GM21526 (cell line): ENCODE measurements at regions not wholly inside any gene's neighbourhood (a gene's known extent, or its start where the extent isn't known, plus 50 kb on each side); places are given as distances from the start of the nearest gene placed in this dataset.

Experiments
- ATAC-seq: cut with Tn5 transposase; IDR thresholded peaks from one replicate; pipeline ENCODE4 v1.9.1; 2021; ENCODE audit warnings: moderate library complexity; ENCODE audit not compliant: unreplicated experiment, low FRiP score

DNA sequence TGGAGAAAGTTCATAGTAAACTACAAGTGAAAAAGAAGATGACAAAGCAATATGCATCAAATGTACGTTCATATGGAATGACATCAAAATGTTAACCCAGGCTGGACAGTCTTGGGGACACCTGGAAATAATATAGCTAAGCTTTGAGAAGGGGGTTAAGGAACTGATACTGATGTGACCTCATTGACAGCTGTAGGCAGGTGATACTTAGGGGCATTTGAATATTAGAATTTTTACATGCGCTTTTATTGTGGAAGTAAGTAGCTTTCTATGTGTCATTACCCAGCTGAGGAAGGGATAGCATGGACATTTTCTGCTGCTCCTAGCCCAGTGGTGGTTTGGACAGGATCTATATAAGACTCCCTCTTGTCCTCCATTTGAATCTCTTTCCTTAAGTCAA is 299.7 kb downstream of the CWC27 start:
- ATAC-seq = peak; percentile 52

DNA sequence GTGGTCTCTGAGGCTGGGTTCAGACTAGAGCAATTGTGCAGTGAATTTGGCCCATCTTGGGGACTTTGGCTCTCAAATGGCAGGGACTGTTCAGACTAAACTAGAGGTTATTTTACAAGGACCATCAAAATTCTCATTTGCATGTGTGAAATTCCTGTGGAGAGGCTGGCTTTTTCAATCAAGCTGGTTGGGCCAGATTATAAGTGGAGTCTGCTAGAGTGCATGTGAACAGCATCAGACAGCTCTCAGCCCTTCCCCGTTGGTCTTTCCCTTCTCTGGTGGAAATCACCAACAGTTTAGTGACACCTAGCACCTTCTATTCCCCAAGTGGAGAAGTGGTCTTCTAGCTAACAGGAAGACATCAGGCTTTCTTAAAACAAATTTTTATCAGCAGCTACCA is 301.3 kb downstream of the CWC27 start:
- ATAC-seq = no peak

DNA sequence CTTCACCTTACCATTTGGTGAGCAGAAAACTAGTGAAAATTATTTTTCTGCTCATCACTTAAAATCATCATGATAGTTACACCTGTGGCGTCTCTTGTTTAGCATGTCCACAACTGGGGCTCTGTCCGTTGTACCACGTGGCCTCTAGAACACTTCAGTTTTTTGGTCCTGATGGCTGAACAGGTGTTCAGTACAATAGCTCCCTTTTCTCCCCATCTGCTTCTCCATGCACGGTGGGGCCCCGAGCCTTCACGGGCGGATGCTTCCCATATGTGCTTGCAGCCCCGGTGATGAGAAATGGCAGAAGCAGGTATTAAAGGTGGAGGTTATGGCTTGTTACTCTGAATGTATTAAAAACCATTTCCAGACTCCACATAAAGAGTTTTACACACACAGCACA is 304.1 kb downstream of the CWC27 start:
- no peak for ATAC-seq

DNA sequence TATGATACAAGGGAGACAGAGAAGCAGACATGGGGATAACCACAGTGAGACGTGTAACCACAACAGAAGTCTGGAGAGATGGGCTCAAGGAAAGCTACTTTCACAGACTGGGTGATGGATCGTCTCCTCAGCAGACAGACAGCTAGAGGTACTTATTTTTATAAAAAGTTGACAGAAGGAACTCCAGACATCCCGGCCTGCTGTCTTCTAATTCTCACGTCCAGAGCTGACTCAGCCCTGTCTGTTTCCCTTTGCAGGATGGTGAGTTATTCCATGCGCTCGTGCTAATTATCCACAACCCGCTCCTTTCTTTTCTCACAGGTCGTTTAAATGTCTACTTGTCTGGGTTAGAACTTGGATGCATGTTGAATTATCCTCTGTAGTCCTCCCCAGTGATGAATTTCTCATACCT is 304.5 kb downstream of the CWC27 start:
- ATAC-seq = no peak

DNA sequence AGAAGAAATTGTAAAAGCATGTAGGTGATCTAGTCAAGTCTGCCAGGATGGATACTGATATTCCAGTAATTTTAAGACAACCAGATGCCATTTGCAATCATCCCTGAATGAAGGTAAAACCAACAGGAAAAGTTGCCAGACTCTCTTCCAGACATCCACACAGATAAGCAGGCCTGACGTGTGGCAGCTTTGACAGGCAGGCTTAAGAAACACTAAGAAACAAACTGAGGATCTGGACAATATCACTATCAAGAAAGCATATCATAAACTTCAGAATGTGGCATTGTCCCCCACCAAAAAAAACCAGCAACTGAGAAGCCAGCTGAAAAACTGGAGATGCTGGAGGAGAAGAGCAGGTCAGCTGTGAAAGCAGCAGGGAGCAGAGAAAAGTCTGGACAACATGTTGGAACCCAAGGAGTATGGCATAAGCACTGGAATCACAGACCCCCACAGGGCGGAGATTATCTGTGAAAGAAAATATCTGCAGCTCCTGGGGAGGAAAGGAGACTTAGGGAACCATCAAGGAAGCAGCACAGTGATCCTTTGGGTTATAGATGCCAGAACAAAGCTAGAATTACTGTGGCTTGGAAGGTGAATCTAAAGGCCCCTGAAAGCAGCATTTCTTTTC is 307.0 kb downstream of the CWC27 start:
- ATAC-seq = no peak

DNA sequence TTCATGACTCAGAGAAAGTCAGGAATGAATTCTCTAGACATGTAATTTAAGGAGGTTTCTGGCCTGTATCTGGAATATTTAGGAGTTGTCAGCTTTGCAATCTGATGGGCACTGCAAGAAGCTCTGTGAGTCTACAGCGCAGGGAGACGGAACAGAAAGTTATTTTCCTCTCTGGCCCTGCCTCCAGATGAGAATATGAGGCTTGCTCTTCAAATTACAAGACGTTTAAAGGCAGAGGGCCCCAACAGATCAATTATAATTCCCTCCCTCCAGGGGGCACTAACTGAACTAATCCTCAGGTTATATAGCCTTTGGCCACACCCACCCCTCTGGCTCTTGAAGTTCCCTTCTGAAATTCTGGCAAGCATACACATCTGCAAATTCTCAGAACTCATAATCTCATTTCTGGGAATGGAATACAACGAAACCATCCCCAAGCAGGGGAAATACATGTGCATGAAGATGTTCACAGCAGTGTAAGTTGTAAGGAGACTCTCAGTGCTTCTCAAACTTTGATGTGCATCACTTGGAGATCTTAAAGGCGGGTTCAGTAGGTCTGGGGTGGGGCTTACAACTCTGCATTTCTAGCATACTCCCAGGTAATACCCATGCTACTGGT is 307.6 kb downstream of the CWC27 start:
- ATAC-seq = peak; percentile 78

DNA sequence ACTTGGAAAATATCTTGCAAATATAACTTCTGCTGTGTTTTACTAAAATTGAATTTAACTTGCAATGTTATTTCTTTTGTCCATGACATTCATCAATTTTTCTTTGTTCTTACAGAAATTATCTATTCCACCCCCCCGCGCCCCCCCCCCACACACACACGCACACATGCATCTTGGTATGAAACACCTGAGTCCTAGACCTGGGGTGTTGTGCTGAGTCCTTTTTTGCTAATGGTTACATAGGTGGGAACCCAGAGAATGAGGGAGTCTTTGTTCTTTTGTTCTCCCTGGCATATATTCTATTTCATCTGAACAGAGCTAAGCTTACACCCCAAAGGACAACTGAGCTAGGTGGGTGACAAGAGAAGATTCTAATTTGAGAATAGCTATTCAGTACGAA is 308.9 kb downstream of the CWC27 start:
- ATAC-seq = no peak

DNA sequence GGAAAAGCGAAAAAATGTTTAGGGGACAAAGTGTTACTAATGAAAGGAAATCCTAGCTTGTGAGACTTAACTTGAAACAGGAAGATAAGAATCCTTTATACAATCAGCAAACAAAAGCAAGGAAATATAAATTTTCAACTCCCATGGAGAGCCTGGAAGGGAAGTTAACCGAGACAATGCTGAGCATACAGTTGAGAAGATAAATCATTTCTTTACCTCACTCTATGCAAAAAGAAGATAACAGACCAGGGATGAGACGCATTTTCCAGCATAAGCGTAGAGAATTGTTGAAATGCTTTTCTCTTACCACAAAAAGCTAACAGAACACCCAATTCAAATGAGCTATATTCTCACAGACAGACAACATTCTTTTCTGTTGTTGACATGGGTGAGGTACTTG is 309.6 kb downstream of the CWC27 start:
- ATAC-seq = no peak

DNA sequence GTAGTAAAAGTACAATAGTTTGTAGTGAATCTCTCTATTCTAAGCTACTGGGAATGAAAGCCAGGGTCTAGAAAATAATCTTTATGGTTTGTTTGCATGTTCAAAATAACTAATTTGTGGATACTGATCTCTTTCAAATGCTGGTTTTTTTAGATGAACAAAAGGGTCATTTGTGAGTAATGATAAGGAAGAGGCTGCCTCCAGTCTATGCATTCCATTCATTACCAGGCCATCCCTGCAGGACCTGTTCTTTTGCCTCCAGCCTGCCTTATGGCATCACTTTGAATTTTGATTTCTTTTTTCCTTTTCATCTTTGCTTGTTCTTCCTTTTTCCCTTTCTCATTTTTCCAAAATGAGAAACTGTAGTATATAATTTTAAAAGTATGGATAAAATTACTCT is 312.3 kb downstream of the CWC27 start:
- no peak for ATAC-seq

DNA sequence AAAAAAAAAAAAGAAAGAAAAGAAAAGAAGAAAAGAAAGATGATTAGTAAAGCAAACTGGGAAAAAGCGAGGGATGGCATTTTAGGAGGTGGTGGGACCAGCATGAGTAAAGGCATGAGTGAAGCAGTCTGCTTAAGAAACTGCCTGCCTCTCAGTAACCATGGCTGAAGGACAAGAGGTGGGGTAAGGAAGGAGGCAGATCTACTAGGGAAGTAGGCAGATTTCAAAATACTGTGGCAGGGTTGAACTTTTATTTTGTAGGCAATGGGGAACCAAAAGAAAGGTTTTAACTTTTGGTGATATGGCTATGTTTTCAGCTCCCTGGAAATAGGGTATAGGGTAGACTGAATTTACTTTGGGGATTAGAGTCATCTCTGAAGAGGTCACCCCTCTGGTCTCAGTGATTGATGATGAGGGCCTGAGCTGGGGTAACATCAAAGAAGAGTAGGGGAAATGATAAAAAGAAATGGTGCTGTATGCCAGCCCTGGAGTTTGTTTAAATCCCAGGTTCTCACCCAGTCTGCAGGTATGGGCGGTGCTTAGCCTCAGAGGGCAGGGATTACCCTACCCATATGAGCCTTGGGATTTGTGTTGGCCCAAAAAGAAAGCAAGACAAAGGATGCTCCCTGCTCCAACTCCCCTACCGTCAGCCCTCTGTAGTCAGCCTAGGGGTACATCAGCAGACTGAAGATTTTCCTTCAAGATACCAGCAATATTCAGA is 316.2 kb downstream of the CWC27 start:
- ATAC-seq = no peak

DNA sequence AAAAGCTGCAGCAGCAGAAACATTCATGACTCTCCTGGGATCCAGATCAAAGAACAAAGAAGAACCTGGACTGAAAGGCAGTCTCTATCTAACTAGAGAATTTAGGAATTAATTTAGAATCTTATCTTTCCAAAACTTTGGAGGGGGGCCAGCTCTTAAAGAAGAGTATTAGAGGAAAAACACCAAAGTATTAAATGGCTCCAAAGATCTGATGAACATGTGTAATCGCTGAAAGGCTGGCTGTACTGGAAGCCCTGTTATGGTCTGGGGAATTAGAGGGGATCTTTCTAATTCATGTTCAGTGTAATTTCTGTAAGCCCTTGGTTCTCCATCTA is 316.8 kb downstream of the CWC27 start:
- ATAC-seq = no peak

DNA sequence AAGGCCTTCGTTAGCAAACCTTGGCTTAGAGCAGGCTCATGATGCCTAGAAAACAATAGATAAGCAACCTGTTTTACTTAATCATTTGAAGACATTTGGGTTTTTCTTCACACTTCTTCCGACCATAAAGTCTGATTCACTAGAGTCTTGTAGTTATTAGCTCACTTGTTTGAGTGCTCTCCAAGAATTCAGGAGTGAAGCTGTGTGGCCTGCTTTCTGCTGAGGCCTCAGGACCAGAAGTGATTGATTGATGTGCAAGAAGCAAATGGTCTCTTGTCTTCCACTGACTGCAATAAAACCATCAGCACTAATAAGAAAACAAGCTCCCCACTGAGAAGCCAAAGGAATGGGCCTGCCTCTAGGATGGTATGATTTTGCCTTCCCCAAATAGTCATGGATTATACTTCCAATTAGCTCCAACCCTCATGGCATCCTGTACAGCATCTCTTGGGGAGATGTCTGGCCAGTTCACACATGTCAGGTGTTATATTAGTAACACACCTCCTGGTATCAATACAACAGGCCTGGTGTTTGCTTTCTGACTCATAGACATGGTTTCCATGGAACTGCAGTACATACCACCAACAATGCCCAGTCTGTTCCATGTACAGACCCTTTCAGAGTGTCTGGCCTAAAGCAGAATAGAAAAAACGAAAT is 317.6 kb downstream of the CWC27 start:
- ATAC-seq = no peak

DNA sequence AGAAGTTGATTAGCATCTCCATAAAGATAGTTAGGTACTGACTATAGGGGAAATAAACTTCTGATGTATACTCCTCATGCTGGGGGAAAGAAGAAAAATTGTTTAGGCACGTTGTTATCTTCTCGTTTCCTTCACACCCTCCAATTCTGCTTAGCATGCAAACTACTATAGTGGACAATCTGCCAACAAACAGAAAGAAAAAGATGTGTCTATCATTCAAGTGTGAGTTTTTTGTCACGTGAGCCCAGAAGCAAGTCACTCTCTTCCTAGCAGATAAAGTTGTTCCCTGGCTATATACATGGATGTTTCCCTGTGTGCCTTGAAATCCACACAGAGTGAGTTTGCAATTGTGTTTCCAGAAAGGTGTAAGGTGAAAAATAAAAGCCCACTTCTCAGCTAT is 318.4 kb downstream of the CWC27 start:
- no peak for ATAC-seq

DNA sequence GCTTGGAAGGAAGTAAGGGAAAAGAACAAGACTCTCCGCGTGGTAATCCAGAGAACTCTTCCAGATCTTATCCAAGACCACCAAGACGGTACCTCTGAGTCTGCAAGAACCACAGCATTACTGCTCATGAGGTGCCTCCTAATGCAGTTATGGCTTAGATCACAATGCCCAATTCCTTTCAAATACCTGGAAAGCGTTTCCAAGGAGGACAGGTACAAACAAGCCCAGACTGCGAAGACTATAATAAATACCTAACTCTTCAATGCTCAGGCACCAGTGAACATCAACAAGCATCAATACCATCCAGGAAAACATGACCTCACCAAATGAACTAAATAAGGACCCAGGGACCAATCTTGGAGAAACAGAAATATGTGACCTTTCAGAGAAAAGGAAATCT is 325.5 kb downstream of the CWC27 start:
- ATAC-seq = no peak

DNA sequence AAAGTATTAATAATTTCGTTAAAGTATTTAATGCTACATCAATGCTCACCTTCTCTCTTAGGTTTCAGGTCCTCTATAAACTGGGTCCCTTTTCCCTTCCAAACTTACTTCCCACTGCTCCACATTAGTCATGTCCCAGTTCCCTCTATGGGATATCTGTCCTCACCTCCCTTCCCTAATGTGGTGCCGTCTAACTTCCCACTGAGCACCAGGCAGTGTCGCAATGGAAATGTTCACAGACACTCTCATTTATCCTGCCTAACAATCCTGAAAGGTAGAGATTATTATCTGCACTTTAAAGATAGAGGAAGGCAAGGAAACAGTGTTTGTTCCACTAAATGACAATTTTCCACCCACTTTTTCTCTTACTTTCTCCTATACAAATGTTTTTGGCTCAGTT is 329.7 kb downstream of the CWC27 start:
- ATAC-seq = no peak
